ENCODE measurements at regions not wholly inside any gene's neighbourhood (a gene's known extent, or its start where the extent isn't known, plus 50 kb on each side); places are given as distances from the start of the nearest gene placed in this dataset.

DNA sequence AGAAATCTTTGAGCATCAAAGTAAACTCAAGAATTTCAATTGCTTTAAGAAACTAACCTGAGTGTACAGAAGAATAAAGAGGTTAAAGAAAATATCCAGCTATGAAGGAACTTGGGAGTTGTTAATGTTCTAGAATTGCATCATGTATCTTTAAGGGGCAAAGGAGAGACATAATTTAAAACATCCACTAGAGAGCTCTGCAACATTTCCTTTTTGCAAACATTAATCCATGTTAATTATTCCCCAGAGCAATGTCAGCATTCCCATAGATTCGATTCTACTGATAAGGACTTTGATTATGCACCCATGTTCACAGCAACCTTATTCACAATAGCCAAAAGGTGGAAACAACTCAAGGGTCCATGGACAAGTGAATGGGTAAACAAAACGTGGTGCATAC, 80.2 kb upstream of the SORBS2 start:
- Histone ChIP-seq H2BK15ac (ENCODE audit: low read length) (no peak overlapping the region), H3K27me3 (replicated peaks in 1 of 4; ENCODE audit: control insufficient read depth in 3 of 4, extremely low read depth in 1 of 4, insufficient read depth in 3 of 4, low read length in 3 of 4) (no peaks in the 10 kb centered on the region), H2AK5ac (ENCODE audit: low read depth, low read length) (no peak overlapping the region), H4K20me1 (replicated peaks in 1 of 2; ENCODE audit: control insufficient read depth in 1 of 2, insufficient read depth in 2 of 2, low read length in 2 of 2) (no peaks in the 10 kb centered on the region), H3K18ac (ENCODE audit: extremely low read depth, low read length) (no peak overlapping the region), H4K5ac (ENCODE audit: insufficient read length, low read depth, low read length) (no peak overlapping the region), H3K36me3 (ENCODE audit: control insufficient read depth in 2 of 4, insufficient read depth in 4 of 4, low read length in 3 of 4) (no peaks in the 10 kb centered on the region), H3K4me2 (ENCODE audit: insufficient read depth in 1 of 2, low read depth in 2 of 2, low read length in 2 of 2) (no peak overlapping the region), H3K27ac (ENCODE audit: low read depth, low read length) (no peak overlapping the region), H3K4me3 (ENCODE audit: extremely low read depth in 1 of 4, insufficient read depth in 2 of 4, low read depth in 3 of 4, low read length in 4 of 4) (no peak overlapping the region), H3K4ac (replicated peaks; ENCODE audit: insufficient read length, low read depth, low read length) (no peak overlapping the region), H3K23me2 (ENCODE audit: low read depth, low read length) (no peaks in the 10 kb centered on the region), H2AFZ (ENCODE audit: low read length) (no peak overlapping the region), H4K91ac (replicated peaks; ENCODE audit: insufficient read length, low read length) (no peak overlapping the region), H3K9ac (replicated peaks in 1 of 4; ENCODE audit: extremely low read depth in 1 of 4, low read depth in 3 of 4, low read length in 3 of 4) (no peak overlapping the region), H3K23ac (ENCODE audit: insufficient read length) (no peak overlapping the region), H2BK120ac (replicated peaks; ENCODE audit: low read depth, low read length) (peak overlapping the region; percentile 56), H3K56ac (replicated peaks; ENCODE audit: insufficient read length, low read depth, low read length) (no peak overlapping the region), H3K79me1 (ENCODE audit: low read depth, low read length) (no peaks in the 10 kb centered on the region), H2BK20ac (ENCODE audit: low read length) (no peak overlapping the region), H3K4me1 (replicated peaks in 1 of 4; ENCODE audit: control insufficient read depth in 3 of 4, insufficient read depth in 4 of 4, low read length in 3 of 4) (no peaks in the 10 kb centered on the region; a peak in 1 of 7 replicates), H3K9me3 (ENCODE audit: insufficient read depth in 2 of 2, low read depth in 1 of 2, low read length in 1 of 2) (peaks cover 8 to 12% of the 10 kb centered on the region in 2 experiments), H2BK5ac (ENCODE audit: low read depth, low read length) (no peak overlapping the region), H3K79me2 (ENCODE audit: control insufficient read depth in 1 of 2, insufficient read depth in 2 of 2, low read length in 2 of 2) (no peaks in the 10 kb centered on the region), H3K14ac (ENCODE audit: insufficient read length) (no peak overlapping the region), H2BK12ac (ENCODE audit: low read depth, low read length) (no peak overlapping the region), H4K8ac (ENCODE audit: extremely low read depth, insufficient read depth, low read length) (no peak overlapping the region)
- FAIRE-seq: no peak
- DNase-seq (ENCODE audit: low read depth in 1 of 2, low spot score in 2 of 2): no peak
- 86% methylated on average over 2 of the region's 2 CpGs; no CpG with 5 or more reads in 1 of the 2 experiments for WGBS, 2 experiments (ENCODE audit: extremely low coverage in 1 of 2, insufficient coverage in 1 of 2, insufficient read length in 1 of 2, insufficient replicate concordance in 2 of 2, low coverage in 1 of 2, low lambda C conversion rate in 2 of 2, missing lambda C conversion rate in 1 of 2)
- TF ChIP-seq ZNF274 (IDR thresholded peaks at IDR 0.05; ENCODE audit: borderline replicate concordance, extremely low read depth, low read length): no peak
- TF ChIP-seq SIN3A (conservative IDR thresholded peaks at IDR 0.05 in 1 of 2, IDR thresholded peaks at IDR 0.05 in 1 of 2; ENCODE audit: low read depth in 1 of 2, low read length in 2 of 2): no peak
- no peak for TF ChIP-seq RAD21 (IDR thresholded peaks at IDR 0.05 in 1 of 2, conservative IDR thresholded peaks at IDR 0.05 in 1 of 2; ENCODE audit: low read depth in 2 of 2, low read length in 2 of 2)
- no peak for TF ChIP-seq CREB1 (IDR thresholded peaks at IDR 0.05)
- TF ChIP-seq CHD1 (IDR thresholded peaks at IDR 0.05; ENCODE audit: low read depth, low read length): no peak
- TF ChIP-seq, protein P1, sequence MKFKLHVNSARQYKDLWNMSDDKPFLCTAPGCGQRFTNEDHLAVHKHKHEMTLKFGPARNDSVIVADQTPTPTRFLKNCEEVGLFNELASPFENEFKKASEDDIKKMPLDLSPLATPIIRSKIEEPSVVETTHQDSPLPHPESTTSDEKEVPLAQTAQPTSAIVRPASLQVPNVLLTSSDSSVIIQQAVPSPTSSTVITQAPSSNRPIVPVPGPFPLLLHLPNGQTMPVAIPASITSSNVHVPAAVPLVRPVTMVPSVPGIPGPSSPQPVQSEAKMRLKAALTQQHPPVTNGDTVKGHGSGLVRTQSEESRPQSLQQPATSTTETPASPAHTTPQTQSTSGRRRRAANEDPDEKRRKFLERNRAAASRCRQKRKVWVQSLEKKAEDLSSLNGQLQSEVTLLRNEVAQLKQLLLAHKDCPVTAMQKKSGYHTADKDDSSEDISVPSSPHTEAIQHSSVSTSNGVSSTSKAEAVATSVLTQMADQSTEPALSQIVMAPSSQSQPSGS (IDR thresholded peaks at IDR 0.05; ENCODE audit: low read length): no peak
- TF ChIP-seq, protein P2, sequence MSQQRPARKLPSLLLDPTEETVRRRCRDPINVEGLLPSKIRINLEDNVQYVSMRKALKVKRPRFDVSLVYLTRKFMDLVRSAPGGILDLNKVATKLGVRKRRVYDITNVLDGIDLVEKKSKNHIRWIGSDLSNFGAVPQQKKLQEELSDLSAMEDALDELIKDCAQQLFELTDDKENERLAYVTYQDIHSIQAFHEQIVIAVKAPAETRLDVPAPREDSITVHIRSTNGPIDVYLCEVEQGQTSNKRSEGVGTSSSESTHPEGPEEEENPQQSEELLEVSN (IDR thresholded peaks at IDR 0.05): no peak
- TF ChIP-seq EZH2 (IDR thresholded peaks at IDR 0.05; ENCODE audit: low read depth, low read length, severe bottlenecking): no peak
- TF ChIP-seq SRF (IDR thresholded peaks at IDR 0.05; ENCODE audit: low read depth, low read length): no peak
- no peak for TF ChIP-seq NRF1 (IDR thresholded peaks at IDR 0.05; ENCODE audit: low read depth, low read length)
- no peak for TF ChIP-seq SP2 (IDR thresholded peaks at IDR 0.05; ENCODE audit: low read length)
- TF ChIP-seq TEAD4 (IDR thresholded peaks at IDR 0.05; ENCODE audit: low read depth, low read length): no peak
- ChIA-PET POLR2A (ENCODE audit: partially characterized antibody) (no interaction called here), CTCF (ENCODE audit: partially characterized antibody) (interaction anchor here (0.8 kb wide), 1 partner anchor 9 kb away, joined by 3 read pairs; no protein-coding TSS in a partner anchor)

Data from H1 (cell line).